ENCODE measurements at regions not wholly inside any gene's neighbourhood (a gene's known extent, or its start where the extent isn't known, plus 50 kb on each side); places are given as distances from the start of the nearest gene placed in this dataset.
A peak's percentile ranks its signal among the peaks of the same experiment; 100 is the strongest.

DNA sequence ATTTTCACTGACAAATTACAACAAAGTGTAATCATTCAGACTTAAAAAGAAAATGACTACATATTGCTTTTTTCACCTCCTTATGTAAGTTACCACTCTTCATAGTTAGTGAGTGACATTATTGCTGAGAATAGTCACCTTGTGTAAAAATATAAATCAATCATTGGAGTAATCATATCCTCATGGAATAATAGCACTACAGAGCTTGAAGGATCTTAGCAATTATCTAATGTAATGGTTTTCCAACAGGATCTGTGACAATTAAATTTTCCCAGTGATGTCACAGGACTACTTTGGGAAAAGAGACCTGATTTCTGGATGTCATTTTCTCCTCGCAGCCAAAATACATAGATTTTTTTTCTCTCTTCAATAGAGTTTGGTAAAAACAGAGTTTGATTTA lies 833.0 kb upstream of the PCDH9 start:
- no peaks in the 10 kb centered on the region for H4K20me1 ChIP-seq (ENCODE audit: control insufficient read depth, extremely low read depth, insufficient read depth, low read length)
- H3K4me3 ChIP-seq (replicated peaks in 1 of 4; ENCODE audit: control extremely low read depth in 1 of 4, insufficient read depth in 1 of 4, low read depth in 3 of 4, low read length in 4 of 4) = no peak overlapping the region
- H3K4me1 ChIP-seq (ENCODE audit: control insufficient read depth, extremely low read depth, insufficient read depth, low read length) = no peaks in the 10 kb centered on the region
- H3K9me3 ChIP-seq (ENCODE audit: control insufficient read depth, insufficient read depth, low read depth, low read length) = no peaks in the 10 kb centered on the region
- H3K4me2 ChIP-seq (ENCODE audit: extremely low read depth, insufficient read depth, low read length) = no peak overlapping the region
- no peak overlapping the region for H3K9ac ChIP-seq (ENCODE audit: insufficient read depth, low read length)
- no peaks in the 10 kb centered on the region for H3K79me2 ChIP-seq (ENCODE audit: control insufficient read depth, insufficient read depth, low read length)
- TF ChIP-seq, protein P1, sequence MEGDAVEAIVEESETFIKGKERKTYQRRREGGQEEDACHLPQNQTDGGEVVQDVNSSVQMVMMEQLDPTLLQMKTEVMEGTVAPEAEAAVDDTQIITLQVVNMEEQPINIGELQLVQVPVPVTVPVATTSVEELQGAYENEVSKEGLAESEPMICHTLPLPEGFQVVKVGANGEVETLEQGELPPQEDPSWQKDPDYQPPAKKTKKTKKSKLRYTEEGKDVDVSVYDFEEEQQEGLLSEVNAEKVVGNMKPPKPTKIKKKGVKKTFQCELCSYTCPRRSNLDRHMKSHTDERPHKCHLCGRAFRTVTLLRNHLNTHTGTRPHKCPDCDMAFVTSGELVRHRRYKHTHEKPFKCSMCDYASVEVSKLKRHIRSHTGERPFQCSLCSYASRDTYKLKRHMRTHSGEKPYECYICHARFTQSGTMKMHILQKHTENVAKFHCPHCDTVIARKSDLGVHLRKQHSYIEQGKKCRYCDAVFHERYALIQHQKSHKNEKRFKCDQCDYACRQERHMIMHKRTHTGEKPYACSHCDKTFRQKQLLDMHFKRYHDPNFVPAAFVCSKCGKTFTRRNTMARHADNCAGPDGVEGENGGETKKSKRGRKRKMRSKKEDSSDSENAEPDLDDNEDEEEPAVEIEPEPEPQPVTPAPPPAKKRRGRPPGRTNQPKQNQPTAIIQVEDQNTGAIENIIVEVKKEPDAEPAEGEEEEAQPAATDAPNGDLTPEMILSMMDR (conservative IDR thresholded peaks at IDR 0.05 in 1 of 2, IDR thresholded peaks at IDR 0.05 in 1 of 2; ENCODE audit: low read depth in 1 of 2, low read length in 2 of 2) = no peak
- no peak for TF ChIP-seq EZH2 (IDR thresholded peaks at IDR 0.05; ENCODE audit: low read length, missing control alignments)
- H3K27me3 ChIP-seq (ENCODE audit: control insufficient read depth, insufficient read depth, low read length) = no peaks in the 10 kb centered on the region
- no peak overlapping the region for H3K27ac ChIP-seq (ENCODE audit: insufficient read depth, low read length)
- no peak for DNase-seq (ENCODE audit: low read depth in 2 of 2)
- H2AFZ ChIP-seq (ENCODE audit: low read length) = no peak overlapping the region
- no peaks in the 10 kb centered on the region for H3K36me3 ChIP-seq (ENCODE audit: control insufficient read depth, insufficient read depth, low read length)

DNA sequence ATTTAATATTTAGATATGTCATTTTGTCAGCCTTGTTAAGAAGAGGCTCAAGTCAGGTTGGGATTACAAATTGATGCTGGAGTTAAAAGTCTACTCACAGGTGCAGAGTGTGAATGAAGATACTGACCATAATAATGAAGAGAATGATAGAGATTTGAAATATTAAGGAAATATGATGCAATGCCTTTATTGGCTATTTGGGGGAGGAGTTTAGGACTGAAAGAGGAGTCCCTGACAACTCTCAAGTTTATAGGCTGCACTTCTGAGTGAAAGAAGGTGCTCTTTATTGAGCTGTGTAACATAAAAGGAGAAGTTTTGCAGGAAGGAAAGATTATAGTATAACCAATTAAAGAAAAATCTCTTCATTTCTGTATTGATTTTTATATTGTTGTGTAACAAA lies 827.7 kb upstream of the PCDH9 start:
- no peak for DNase-seq (ENCODE audit: low read depth in 2 of 2)
- Histone ChIP-seq H3K27me3 (ENCODE audit: control insufficient read depth, insufficient read depth, low read length) (no peaks in the 10 kb centered on the region), H3K9ac (ENCODE audit: insufficient read depth, low read length) (no peak overlapping the region), H3K9me3 (ENCODE audit: control insufficient read depth, insufficient read depth, low read depth, low read length) (no peaks in the 10 kb centered on the region), H3K4me1 (ENCODE audit: control insufficient read depth, extremely low read depth, insufficient read depth, low read length) (no peaks in the 10 kb centered on the region), H4K20me1 (ENCODE audit: control insufficient read depth, extremely low read depth, insufficient read depth, low read length) (no peaks in the 10 kb centered on the region), H3K4me2 (ENCODE audit: extremely low read depth, insufficient read depth, low read length) (no peak overlapping the region), H3K27ac (ENCODE audit: insufficient read depth, low read length) (no peak overlapping the region), H3K4me3 (replicated peaks in 1 of 4; ENCODE audit: control extremely low read depth in 1 of 4, insufficient read depth in 1 of 4, low read depth in 3 of 4, low read length in 4 of 4) (no peak overlapping the region), H3K36me3 (ENCODE audit: control insufficient read depth, insufficient read depth, low read length) (no peaks in the 10 kb centered on the region), H3K79me2 (ENCODE audit: control insufficient read depth, insufficient read depth, low read length) (no peaks in the 10 kb centered on the region), H2AFZ (ENCODE audit: low read length) (no peak overlapping the region)
- TF ChIP-seq EZH2 (IDR thresholded peaks at IDR 0.05; ENCODE audit: low read length, missing control alignments) = no peak
- TF ChIP-seq, protein P1 (conservative IDR thresholded peaks at IDR 0.05 in 1 of 2, IDR thresholded peaks at IDR 0.05 in 1 of 2; ENCODE audit: low read depth in 1 of 2, low read length in 2 of 2) = no peak

DNA sequence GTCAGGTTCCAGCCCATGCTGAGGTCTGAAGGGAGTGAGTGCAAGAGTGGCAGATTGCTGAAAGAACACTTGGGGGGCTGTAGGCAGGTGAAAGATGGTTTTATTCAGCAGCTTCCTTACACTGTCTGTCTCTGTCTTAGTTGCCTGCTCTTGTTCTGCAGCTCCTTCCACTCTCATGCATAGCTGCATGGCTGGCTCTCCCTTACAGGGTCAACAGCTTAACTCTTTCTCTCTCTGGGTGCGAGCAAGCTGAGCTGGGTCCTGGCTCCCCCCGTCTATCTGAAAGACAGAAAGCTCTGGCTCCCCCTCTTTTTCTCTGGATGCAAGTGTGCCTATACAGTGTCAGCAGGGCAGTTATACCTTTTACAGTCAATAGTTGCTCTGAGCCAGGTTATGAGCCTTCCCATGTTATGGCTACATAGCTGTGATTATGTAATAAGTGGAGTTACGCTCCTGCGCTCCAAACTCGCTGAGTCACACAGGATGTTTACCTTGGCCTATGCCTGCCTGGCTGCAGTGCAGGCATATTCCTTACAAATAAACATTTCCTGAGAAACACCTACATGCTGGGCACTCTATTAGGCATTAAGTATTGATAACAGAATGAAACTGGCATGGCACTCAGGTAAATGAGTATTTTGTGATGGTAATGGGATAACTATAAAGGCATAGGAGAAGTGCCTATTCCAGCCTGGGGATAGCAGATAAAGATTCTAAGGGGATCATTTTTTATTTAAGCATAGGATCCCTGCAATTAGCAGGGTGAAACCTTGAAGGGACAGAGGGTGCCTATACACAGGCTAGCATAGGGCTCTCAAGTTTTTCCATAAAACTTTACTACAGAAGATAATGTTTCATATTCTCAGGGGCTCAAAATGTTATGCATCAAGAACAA lies 826.9 kb upstream of the PCDH9 start:
- Histone ChIP-seq H3K9me3 (ENCODE audit: control insufficient read depth, insufficient read depth, low read depth, low read length) (no peaks in the 10 kb centered on the region), H3K27me3 (ENCODE audit: control insufficient read depth, insufficient read depth, low read length) (no peaks in the 10 kb centered on the region), H3K79me2 (ENCODE audit: control insufficient read depth, insufficient read depth, low read length) (no peaks in the 10 kb centered on the region), H3K36me3 (ENCODE audit: control insufficient read depth, insufficient read depth, low read length) (no peaks in the 10 kb centered on the region), H3K4me1 (ENCODE audit: control insufficient read depth, extremely low read depth, insufficient read depth, low read length) (no peaks in the 10 kb centered on the region), H3K4me2 (ENCODE audit: extremely low read depth, insufficient read depth, low read length) (no peak overlapping the region), H3K27ac (ENCODE audit: insufficient read depth, low read length) (no peak overlapping the region), H3K9ac (ENCODE audit: insufficient read depth, low read length) (no peak overlapping the region), H3K4me3 (replicated peaks in 1 of 4; ENCODE audit: control extremely low read depth in 1 of 4, insufficient read depth in 1 of 4, low read depth in 3 of 4, low read length in 4 of 4) (no peak overlapping the region), H2AFZ (ENCODE audit: low read length) (no peak overlapping the region), H4K20me1 (ENCODE audit: control insufficient read depth, extremely low read depth, insufficient read depth, low read length) (no peaks in the 10 kb centered on the region)
- peak; percentile 24 to 88 for DNase-seq (ENCODE audit: low read depth in 2 of 2)
- no peak for TF ChIP-seq EZH2 (IDR thresholded peaks at IDR 0.05; ENCODE audit: low read length, missing control alignments)

Measured in fibroblast of lung (primary cell).